Activated CD4-positive, alpha-beta T cell treated with anti-CD3 and anti-CD28 coated beads, Interleukin-2, amount 10 ng/mL, durations not matched to agents 24 days and 14 days (primary cell): ENCODE measurements at regions not wholly inside any gene's neighbourhood (a gene's known extent, or its start where the extent isn't known, plus 50 kb on each side); places are given as distances from the start of the nearest gene placed in this dataset.
"Not testable (repeated sequence)": the region's sequence is repeated elsewhere in the genome, so short reads cannot be mapped to it uniquely, and the experiment has no call there.

Experiments used
- DNase-seq: peaks from one replicate; pipeline ENCODE4 v3.0.0; 2022
- H3K27ac Mint-ChIP-seq: one replicate; pipeline ENCODE4 v1.8.0; 2022; ENCODE audit warnings: mild to moderate bottlenecking, mixed read lengths
- H3K27me3 Mint-ChIP-seq: one replicate; pipeline ENCODE4 v1.8.0; 2022; ENCODE audit warnings: mixed read lengths
- H3K36me3 Mint-ChIP-seq: one replicate; pipeline ENCODE4 v1.8.0; 2022; ENCODE audit warnings: low read depth, mild to moderate bottlenecking, mixed read lengths
- H3K4me1 Mint-ChIP-seq: one replicate; pipeline ENCODE4 v1.8.0; 2021; ENCODE audit warnings: mixed read lengths
- H3K4me3 Mint-ChIP-seq: one replicate; pipeline ENCODE4 v1.8.0; 2022; ENCODE audit warnings: mild to moderate bottlenecking, moderate library complexity, mixed read lengths
- H3K9me3 Mint-ChIP-seq: one replicate; pipeline ENCODE4 v1.8.0; 2021; ENCODE audit warnings: mixed read lengths
- intact Hi-C: fragments of 100-400 bp; cut with micrococcal nuclease; formaldehyde crosslinking; loops from one replicate; pipeline ENCODE4 v1.15.1; 2023

GRCh38 chr17:71757956-71758355, 362.9 kb upstream of the SOX9 start:
- Mint-ChIP-seq H3K36me3 (no peaks in the 10 kb centered on the region), H3K27ac (no peak overlapping the region), H3K9me3 (no peaks in the 10 kb centered on the region), H3K27me3 (no peaks in the 10 kb centered on the region), H3K4me1 (no peaks in the 10 kb centered on the region), H3K4me3 (no peak overlapping the region)
- DNase-seq = no peak
- intact Hi-C loops = no loop called here

GRCh38 chr17:71759422-71760060, 361.3 kb upstream of the SOX9 start:
- Mint-ChIP-seq H3K27me3 (no peaks in the 10 kb centered on the region), H3K36me3 (no peaks in the 10 kb centered on the region), H3K4me1 (no peaks in the 10 kb centered on the region), H3K4me3 (no peak overlapping the region), H3K9me3 (peaks cover under 1% of the 10 kb centered on the region), H3K27ac (no peak overlapping the region)
- intact Hi-C loops = no loop called here
- no peak for DNase-seq

GRCh38 chr17:71760062-71760720, 360.6 kb upstream of the SOX9 start:
- H3K9me3 Mint-ChIP-seq = peaks cover 3% of the 10 kb centered on the region
- no peaks in the 10 kb centered on the region for H3K27me3 Mint-ChIP-seq
- no peaks in the 10 kb centered on the region for H3K4me1 Mint-ChIP-seq
- no peak for DNase-seq
- H3K27ac Mint-ChIP-seq = no peak overlapping the region
- H3K36me3 Mint-ChIP-seq = no peaks in the 10 kb centered on the region
- intact Hi-C loops = no loop called here
- no peak overlapping the region for H3K4me3 Mint-ChIP-seq

- H3K27me3 Mint-ChIP-seq = no peaks in the 10 kb centered on the region
- H3K4me1 Mint-ChIP-seq = no peaks in the 10 kb centered on the region
- intact Hi-C loops = no loop called here
- no peak overlapping the region for H3K27ac Mint-ChIP-seq
- H3K4me3 Mint-ChIP-seq = no peak overlapping the region
- DNase-seq = no peak
- H3K9me3 Mint-ChIP-seq = peaks cover 3% of the 10 kb centered on the region
- no peaks in the 10 kb centered on the region for H3K36me3 Mint-ChIP-seq
These were observed 358.3 kb upstream of the SOX9 start for GRCh38 chr17:71762526-71762925.

- Mint-ChIP-seq H3K36me3 (no peaks in the 10 kb centered on the region), H3K27me3 (no peaks in the 10 kb centered on the region), H3K4me1 (no peaks in the 10 kb centered on the region), H3K4me3 (no peak overlapping the region), H3K27ac (no peak overlapping the region), H3K9me3 (peaks cover 3% of the 10 kb centered on the region)
- DNase-seq = no peak
- intact Hi-C loops = no loop called here
These were observed 356.3 kb upstream of the SOX9 start for GRCh38 chr17:71764505-71764904.

- no peaks in the 10 kb centered on the region for H3K4me1 Mint-ChIP-seq
- H3K4me3 Mint-ChIP-seq = no peak overlapping the region
- H3K27me3 Mint-ChIP-seq = no peaks in the 10 kb centered on the region
- H3K9me3 Mint-ChIP-seq = peaks cover 3% of the 10 kb centered on the region
- H3K27ac Mint-ChIP-seq = no peak overlapping the region
- no peaks in the 10 kb centered on the region for H3K36me3 Mint-ChIP-seq
- DNase-seq = no peak
- intact Hi-C loops = no loop called here
These were observed 355.4 kb upstream of the SOX9 start for GRCh38 chr17:71765437-71765836.

- H3K4me3 Mint-ChIP-seq = no peak overlapping the region
- H3K27ac Mint-ChIP-seq = no peak overlapping the region
- H3K27me3 Mint-ChIP-seq = no peaks in the 10 kb centered on the region
- no peaks in the 10 kb centered on the region for H3K9me3 Mint-ChIP-seq
- H3K36me3 Mint-ChIP-seq = no peaks in the 10 kb centered on the region
- intact Hi-C loops = no loop called here
- no peaks in the 10 kb centered on the region for H3K4me1 Mint-ChIP-seq
- no peak for DNase-seq
These were observed 351.0 kb upstream of the SOX9 start for GRCh38 chr17:71769850-71770249.

- Mint-ChIP-seq H3K9me3 (no peaks in the 10 kb centered on the region), H3K27ac (no peak overlapping the region), H3K4me3 (no peak overlapping the region), H3K4me1 (no peaks in the 10 kb centered on the region), H3K36me3 (no peaks in the 10 kb centered on the region), H3K27me3 (no peaks in the 10 kb centered on the region)
- intact Hi-C loops = no loop called here
- no peak for DNase-seq
These were observed 343.7 kb upstream of the SOX9 start for GRCh38 chr17:71777048-71777640.

GRCh38 chr17:71779482-71779881, 341.3 kb upstream of the SOX9 start:
- intact Hi-C loops = no loop called here
- no peak overlapping the region for H3K27ac Mint-ChIP-seq

GRCh38 chr17:71780596-71780995, 340.2 kb upstream of the SOX9 start:
- H3K36me3 Mint-ChIP-seq = no peaks in the 10 kb centered on the region
- DNase-seq = no peak
- H3K4me1 Mint-ChIP-seq = no peaks in the 10 kb centered on the region
- H3K27me3 Mint-ChIP-seq = no peaks in the 10 kb centered on the region
- H3K4me3 Mint-ChIP-seq = no peak overlapping the region
- intact Hi-C loops = no loop called here
- no peak overlapping the region for H3K27ac Mint-ChIP-seq
- peaks cover 4% of the 10 kb centered on the region for H3K9me3 Mint-ChIP-seq

More at GRCh38 chr17:71779482-71779881, 341.3 kb upstream of the SOX9 start:
- no peaks in the 10 kb centered on the region for H3K4me1 Mint-ChIP-seq
- no peak for DNase-seq
- H3K36me3 Mint-ChIP-seq = no peaks in the 10 kb centered on the region
- H3K4me3 Mint-ChIP-seq = no peak overlapping the region
- H3K9me3 Mint-ChIP-seq = no peaks in the 10 kb centered on the region
- no peaks in the 10 kb centered on the region for H3K27me3 Mint-ChIP-seq

GRCh38 chr17:71782021-71782420, 338.8 kb upstream of the SOX9 start:
- H3K27ac Mint-ChIP-seq, H3K36me3 Mint-ChIP-seq, H3K4me3 Mint-ChIP-seq, H3K4me1 Mint-ChIP-seq, H3K9me3 Mint-ChIP-seq, H3K27me3 Mint-ChIP-seq, DNase-seq, intact Hi-C loops: not testable (repeated sequence)

GRCh38 chr17:71790791-71791190, 330.0 kb upstream of the SOX9 start:
- no peaks in the 10 kb centered on the region for H3K27me3 Mint-ChIP-seq
- no peaks in the 10 kb centered on the region for H3K4me1 Mint-ChIP-seq
- no peaks in the 10 kb centered on the region for H3K36me3 Mint-ChIP-seq
- H3K27ac Mint-ChIP-seq = no peak overlapping the region
- intact Hi-C loops = no loop called here
- DNase-seq = no peak
- no peaks in the 10 kb centered on the region for H3K9me3 Mint-ChIP-seq
- H3K4me3 Mint-ChIP-seq = no peak overlapping the region

GRCh38 chr17:71791311-71791710, 329.5 kb upstream of the SOX9 start:
- Mint-ChIP-seq H3K36me3 (no peaks in the 10 kb centered on the region), H3K4me1 (no peaks in the 10 kb centered on the region), H3K27ac (no peak overlapping the region), H3K9me3 (no peaks in the 10 kb centered on the region), H3K4me3 (no peak overlapping the region), H3K27me3 (no peaks in the 10 kb centered on the region)
- intact Hi-C loops = no loop called here
- no peak for DNase-seq

- DNase-seq = no peak
- H3K4me1 Mint-ChIP-seq = no peaks in the 10 kb centered on the region
- no peaks in the 10 kb centered on the region for H3K36me3 Mint-ChIP-seq
- no peaks in the 10 kb centered on the region for H3K9me3 Mint-ChIP-seq
- no peak overlapping the region for H3K27ac Mint-ChIP-seq
- H3K4me3 Mint-ChIP-seq = no peak overlapping the region
- intact Hi-C loops = no loop called here
- no peaks in the 10 kb centered on the region for H3K27me3 Mint-ChIP-seq
These were observed 327.9 kb upstream of the SOX9 start for GRCh38 chr17:71792966-71793365.
